Lung (tissue), 11 donors: ENCODE measurements at regions not wholly inside any gene's neighbourhood (a gene's known extent, or its start where the extent isn't known, plus 50 kb on each side); places are given as distances from the start of the nearest gene placed in this dataset.

Experiments used
- ATAC-seq: fragments of 200-7000 bp; cut with Tn5 transposase; one replicate; pipeline ENCODE4 v1.9.1; 2020; ENCODE audit warnings: moderate number of reproducible peaks; ENCODE audit not compliant: insufficient read depth, low FRiP score
- DNase-seq, 3 donors: peaks; one replicate each; pipeline ENCODE4 v3.0.0-alpha.2; 2013 to 2017
- H3K27ac ChIP-seq, 2 donors: one replicate each; pipeline ENCODE4 v1.5.1; 2013; ENCODE audit warnings: mild to moderate bottlenecking in 2 of 2, moderate library complexity in 2 of 2, control low read depth in 1 of 2, inconsistent platforms in 1 of 2, low read depth in 1 of 2, low read length in 1 of 2
- H3K27me3 ChIP-seq, 3 donors: one replicate each; pipeline ENCODE4 v1.5.1; 2013; ENCODE audit warnings: low read length in 2 of 3; ENCODE audit not compliant: control insufficient read depth in 3 of 3, insufficient read depth in 3 of 3
- H3K36me3 ChIP-seq, 4 donors: one replicate each; pipeline ENCODE4 v1.5.1; 2013; ENCODE audit warnings: low read length in 4 of 4, mild to moderate bottlenecking in 1 of 4, moderate library complexity in 1 of 4; ENCODE audit not compliant: control insufficient read depth in 4 of 4, insufficient read depth in 4 of 4
- H3K4me1 ChIP-seq, 5 donors: one replicate each; pipeline ENCODE4 v1.5.1; 2013; ENCODE audit warnings: low read length in 5 of 5, mild to moderate bottlenecking in 2 of 5, moderate library complexity in 1 of 5; ENCODE audit not compliant: control insufficient read depth in 5 of 5, insufficient read depth in 5 of 5
- H3K4me3 ChIP-seq: one replicate; pipeline ENCODE4 v1.5.1; 2013; ENCODE audit warnings: mild to moderate bottlenecking, control low read depth, moderate library complexity
- H3K9ac ChIP-seq, 2 donors: one replicate each; pipeline ENCODE4 v1.5.1; 2013; ENCODE audit warnings: low read length in 2 of 2, control low read depth in 1 of 2; ENCODE audit not compliant: insufficient read depth in 1 of 2
- H3K9me3 ChIP-seq, 4 donors: one replicate each; pipeline ENCODE4 v1.5.1; 2013; ENCODE audit warnings: low read length in 3 of 4, mild to moderate bottlenecking in 1 of 4, moderate library complexity in 1 of 4; ENCODE audit not compliant: control insufficient read depth in 4 of 4, insufficient read depth in 3 of 4
- CTCF ChIP-seq: IDR thresholded peaks from 2 replicates; pipeline ENCODE4 v1.5.1; 2012; ENCODE audit warnings: mild to moderate bottlenecking; ENCODE audit errors: control extremely low read depth, extremely low read depth
- WGBS, 2 donors: extraction: QIAGEN DNeasy Blood & Tissue Kit; methylation state at CpG; one replicate each; pipeline ENCODE4 v1.1.7; 2013; 5-methylcytosine and 5-hydroxymethylcytosine counted together
- donor health status: control.
- donor health status: control.
- donor health status: Bipolar disorder and iron deficiency.
- donor health status: healthy.
- donor health status: DM: yes; HTN: yes; CAD: no.

- ATAC-seq (no peak), DNase-seq (no peak)
- TF ChIP-seq CTCF: no peak
- Histone ChIP-seq H3K9ac (no peak overlapping the region), H3K4me1 (no peaks in the 10 kb centered on the region), H3K27ac (no peak overlapping the region), H3K4me3 (no peak overlapping the region), H3K36me3 (no peaks in the 10 kb centered on the region), H3K9me3 (peaks cover 0 to 13% (median 6%) of the 10 kb centered on the region in 4 donors), H3K27me3 (no peaks in the 10 kb centered on the region)
- WGBS, 2 donors: 66 to 86% methylated on average over 1 of the region's 1 CpG
Observed at GRCh38 chr15:36282821-36283220, 296.6 kb upstream of the CDIN1 start.

GRCh38 chr15:36284911-36285310 lies 294.5 kb upstream of the CDIN1 start:
- TF ChIP-seq CTCF: no peak
- H3K9me3 ChIP-seq: no peaks in the 10 kb centered on the region
- no peaks in the 10 kb centered on the region for H3K36me3 ChIP-seq
- H3K4me1 ChIP-seq: no peaks in the 10 kb centered on the region
- H3K27me3 ChIP-seq: no peaks in the 10 kb centered on the region
- no peak for DNase-seq
- no peak overlapping the region for H3K9ac ChIP-seq
- H3K4me3 ChIP-seq: no peak overlapping the region
- no peak overlapping the region for H3K27ac ChIP-seq
- ATAC-seq: no peak

- no peaks in the 10 kb centered on the region for H3K9me3 ChIP-seq
- no peak overlapping the region for H3K9ac ChIP-seq
- H3K4me3 ChIP-seq: no peak overlapping the region
- WGBS, 2 donors: 77 to 86% methylated on average over 3 of the region's 3 CpGs
- H3K36me3 ChIP-seq: no peaks in the 10 kb centered on the region
- no peak for TF ChIP-seq CTCF
- H3K27me3 ChIP-seq: no peaks in the 10 kb centered on the region
- no peaks in the 10 kb centered on the region for H3K4me1 ChIP-seq
- DNase-seq: peak in 1 of 3 donors; percentile 25
- ATAC-seq: no peak
- no peak overlapping the region for H3K27ac ChIP-seq
Observed at GRCh38 chr15:36291501-36291900, 287.9 kb upstream of the CDIN1 start.

GRCh38 chr15:36294359-36294758 lies 285.1 kb upstream of the CDIN1 start:
- no peaks in the 10 kb centered on the region for H3K36me3 ChIP-seq
- WGBS, 2 donors: 58 to 59% methylated on average over 1 of the region's 1 CpG

More at GRCh38 chr15:36294359-36294758, 285.1 kb upstream of the CDIN1 start:
- TF ChIP-seq CTCF: no peak
- H3K27me3 ChIP-seq: no peaks in the 10 kb centered on the region
- no peak overlapping the region for H3K9ac ChIP-seq
- ATAC-seq (no peak), DNase-seq (peak in 1 of 3 donors; percentile 8)
- H3K4me1 ChIP-seq: no peaks in the 10 kb centered on the region
- H3K9me3 ChIP-seq: no peaks in the 10 kb centered on the region
- no peak overlapping the region for H3K27ac ChIP-seq
- no peak overlapping the region for H3K4me3 ChIP-seq
